GM19468 (cell line): ENCODE measurements at regions not wholly inside any gene's neighbourhood (a gene's known extent, or its start where the extent isn't known, plus 50 kb on each side); places are given as distances from the start of the nearest gene placed in this dataset.
"Not testable (repeated sequence)": the region's sequence is repeated elsewhere in the genome, so short reads cannot be mapped to it uniquely, and the experiment has no call there.

Source experiments
- ATAC-seq: cut with Tn5 transposase; IDR thresholded peaks from one replicate; pipeline ENCODE4 v1.9.1; 2021; ENCODE audit warnings: mild to moderate bottlenecking, moderate library complexity, moderate number of reproducible peaks; ENCODE audit not compliant: unreplicated experiment; ENCODE audit errors: extremely low read depth

DNA sequence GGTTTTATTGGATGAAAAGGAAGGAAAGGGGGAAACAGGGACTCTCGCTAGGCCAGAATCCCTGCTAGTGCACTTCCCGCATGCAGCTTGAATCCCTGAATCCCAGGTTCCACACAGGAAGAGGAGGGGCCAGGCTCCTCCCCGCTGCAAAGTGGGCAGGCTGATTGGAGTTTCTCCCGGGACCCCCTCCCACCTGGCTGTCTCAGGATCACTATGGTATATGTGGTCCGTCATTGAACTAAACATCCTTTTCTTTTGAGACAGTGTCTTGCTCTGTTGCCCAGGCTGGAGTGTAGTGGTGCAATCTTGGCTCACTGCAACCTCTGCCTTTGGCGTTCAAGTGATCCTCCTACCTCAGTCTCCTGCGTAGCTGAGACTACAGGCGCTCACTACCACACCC, 70.7 kb downstream of the FAM50B start:
- no peak for ATAC-seq

DNA sequence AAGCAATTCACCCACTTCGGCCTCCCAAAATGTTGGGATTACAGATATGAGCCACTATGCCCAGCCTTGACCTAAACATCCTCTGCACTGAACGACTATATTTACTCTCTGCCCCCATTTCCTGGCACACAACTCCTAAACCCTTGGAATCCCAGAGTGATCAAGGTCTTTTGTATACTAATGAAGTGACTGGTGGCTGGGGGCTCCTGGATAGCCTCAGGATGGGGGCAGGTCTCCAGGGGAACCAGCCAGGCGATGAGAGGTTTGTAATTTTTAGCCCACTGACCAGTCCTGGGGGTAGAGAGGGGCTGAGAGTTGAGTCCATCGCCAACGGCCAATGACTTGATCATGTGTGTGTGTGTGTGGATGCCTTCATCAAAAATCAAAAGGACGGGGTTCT, 71.1 kb downstream of the FAM50B start:
- no peak for ATAC-seq

DNA sequence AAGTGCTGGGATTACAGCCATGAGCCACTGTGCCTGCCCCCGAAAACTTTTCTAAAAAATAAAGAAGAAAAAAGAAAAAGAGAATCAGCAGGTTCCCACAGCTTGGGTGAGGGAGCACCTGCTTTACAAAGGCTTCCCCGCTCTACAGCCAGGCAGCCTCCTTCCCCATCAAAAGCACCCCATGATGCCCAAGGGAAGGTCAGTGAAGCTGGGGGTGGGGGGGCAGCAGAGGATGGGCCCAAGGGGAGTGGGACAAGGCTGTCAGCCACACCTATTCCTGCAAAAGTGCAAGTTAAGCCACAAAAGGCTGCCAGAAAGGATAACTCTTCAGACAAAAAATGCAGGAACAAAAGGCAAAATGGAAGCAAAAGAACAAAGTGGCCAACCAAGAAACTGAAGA, 72.5 kb downstream of the FAM50B start:
- ATAC-seq: no peak

DNA sequence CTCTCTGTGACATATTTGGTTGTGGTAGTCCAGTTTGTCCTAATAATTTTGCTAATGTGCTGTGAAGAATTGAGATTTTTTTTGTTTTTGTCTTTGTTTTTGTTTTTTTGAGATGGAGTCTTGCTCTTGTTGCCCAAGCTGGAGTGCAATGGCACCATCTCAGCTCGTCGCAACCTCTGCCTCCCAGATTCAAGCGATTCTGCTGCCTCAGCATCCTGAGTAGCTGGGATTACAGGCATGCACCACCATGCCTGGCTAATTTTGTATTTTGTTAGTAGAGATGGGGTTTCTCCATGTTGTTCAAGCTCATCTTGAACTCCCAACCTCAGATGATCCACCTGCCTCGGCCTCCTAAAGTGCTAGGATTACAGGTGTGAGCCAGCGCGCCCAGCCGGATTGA, 73.4 kb downstream of the FAM50B start:
- ATAC-seq: not testable (repeated sequence)

DNA sequence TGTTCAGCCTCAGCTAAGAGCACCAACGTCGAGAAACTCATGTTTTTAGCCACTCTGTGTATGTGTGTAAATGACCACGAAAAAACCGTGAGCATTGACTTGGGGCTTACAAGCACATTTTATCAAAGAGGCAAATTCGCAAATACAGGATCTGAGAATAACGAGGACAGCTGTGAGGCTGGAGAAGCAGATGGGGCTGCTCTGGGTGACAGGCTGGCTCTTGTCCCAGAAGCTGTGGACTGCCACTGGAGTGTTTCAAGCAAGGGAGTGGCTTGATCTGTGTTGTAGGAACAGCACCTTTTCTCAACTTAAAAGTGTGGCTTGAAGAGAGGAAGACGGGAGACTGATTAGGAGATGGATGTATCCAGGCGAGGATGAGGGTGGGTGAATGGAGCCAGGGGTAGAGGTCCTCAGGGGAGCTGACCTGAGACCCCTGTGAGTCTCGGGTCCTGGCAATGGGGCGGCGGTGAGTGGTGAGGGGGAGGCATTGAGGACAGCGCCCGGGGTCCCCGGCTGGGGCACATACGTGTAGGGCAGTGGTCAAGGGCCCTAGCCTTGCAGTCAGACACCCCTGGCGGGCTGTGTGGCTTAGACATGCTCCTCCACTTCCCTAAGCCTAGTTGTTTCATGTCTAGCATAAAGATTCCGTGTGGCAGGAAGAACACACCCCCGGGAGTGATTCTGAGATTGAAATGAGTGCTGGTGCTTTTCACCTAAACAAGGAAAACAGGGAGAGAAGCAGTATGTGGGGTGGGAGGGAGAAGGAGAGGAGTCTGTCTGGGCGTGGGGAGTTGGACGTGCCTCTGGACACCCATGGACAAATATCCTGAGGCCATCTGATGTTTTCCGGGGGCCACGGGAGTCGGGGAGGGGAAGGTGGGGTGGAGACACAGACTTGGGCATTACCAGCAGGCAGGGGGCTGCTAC, 76.3 kb downstream of the FAM50B start:
- not testable (repeated sequence) for ATAC-seq

DNA sequence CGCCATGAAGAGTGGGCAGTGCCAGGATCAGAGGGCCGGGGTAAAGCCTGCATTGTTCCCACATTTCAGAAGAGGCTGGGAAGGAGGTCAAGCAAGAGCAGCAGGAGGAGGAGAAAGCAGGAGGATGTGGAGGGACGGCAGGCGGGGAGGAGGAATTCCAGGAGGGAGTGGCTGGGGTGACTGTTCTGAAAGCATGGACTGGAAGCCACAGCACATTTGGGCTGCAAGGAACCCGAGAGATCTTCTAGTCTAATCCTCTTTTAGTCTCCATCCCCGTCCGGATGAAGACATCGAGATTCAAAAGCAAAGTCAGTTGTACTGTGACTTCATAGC, 76.9 kb downstream of the FAM50B start:
- ATAC-seq: no peak

DNA sequence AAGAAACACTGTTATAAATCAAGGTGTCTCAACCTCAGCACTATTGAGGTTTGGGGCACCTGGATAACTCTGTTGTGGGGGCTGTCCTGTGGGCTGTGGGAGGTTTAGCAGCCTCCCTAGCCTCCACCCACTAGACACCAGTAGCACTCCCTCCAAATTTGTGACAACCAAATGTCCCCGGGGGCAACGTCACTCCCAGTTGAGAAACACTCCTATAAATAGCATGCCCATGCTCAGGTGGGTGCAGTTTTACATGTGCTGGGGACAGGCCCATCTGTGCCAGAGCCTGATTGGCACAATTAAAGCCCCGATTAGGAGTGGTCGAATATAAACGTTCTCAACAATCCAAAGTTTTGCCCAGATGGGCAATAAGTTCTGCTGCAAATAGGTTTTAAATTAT, 78.9 kb downstream of the FAM50B start:
- ATAC-seq: no peak

DNA sequence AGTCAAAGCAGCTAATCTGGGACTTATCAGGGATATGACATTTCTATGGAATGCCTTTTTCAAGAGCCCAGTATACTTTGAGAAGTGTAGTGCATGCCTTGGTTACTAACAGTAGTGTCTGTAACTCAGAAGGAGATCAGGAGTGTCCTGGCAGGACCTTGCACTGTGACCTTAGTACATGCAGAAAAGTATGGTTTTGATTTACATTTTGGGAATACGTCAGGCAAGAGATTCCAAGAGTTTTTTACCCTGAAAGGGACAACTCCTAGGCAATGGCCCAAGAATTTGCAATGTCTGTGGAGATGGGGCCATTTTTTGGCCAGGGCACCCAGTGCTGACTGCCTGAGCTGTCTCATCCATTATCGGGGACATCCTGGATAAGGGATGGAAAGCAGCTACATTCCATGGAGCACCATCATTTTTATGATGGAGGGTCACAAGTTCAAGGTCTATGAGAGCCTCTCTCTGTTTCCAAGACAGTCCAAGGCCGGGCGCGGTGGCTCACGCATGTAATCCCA, 80.2 kb downstream of the FAM50B start:
- ATAC-seq: no peak

DNA sequence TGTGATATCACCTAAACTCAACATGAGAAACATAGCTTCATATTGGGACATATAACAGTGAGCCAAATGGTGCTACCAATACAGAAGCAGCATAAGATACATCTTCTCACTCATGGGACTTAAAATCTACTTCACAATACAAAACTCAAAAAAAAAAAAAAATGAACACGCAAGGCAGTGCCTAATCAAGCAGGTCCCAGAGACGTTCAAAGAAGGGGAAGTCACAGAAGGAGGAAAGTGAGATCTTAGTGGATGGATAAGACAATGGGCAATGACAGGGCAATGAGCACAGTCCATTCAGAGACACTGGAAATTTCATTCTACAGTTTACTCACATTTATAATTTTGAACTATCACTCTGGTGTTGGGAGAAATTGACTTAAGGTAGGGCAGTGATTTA, 88.3 kb downstream of the FAM50B start:
- ATAC-seq: no peak

DNA sequence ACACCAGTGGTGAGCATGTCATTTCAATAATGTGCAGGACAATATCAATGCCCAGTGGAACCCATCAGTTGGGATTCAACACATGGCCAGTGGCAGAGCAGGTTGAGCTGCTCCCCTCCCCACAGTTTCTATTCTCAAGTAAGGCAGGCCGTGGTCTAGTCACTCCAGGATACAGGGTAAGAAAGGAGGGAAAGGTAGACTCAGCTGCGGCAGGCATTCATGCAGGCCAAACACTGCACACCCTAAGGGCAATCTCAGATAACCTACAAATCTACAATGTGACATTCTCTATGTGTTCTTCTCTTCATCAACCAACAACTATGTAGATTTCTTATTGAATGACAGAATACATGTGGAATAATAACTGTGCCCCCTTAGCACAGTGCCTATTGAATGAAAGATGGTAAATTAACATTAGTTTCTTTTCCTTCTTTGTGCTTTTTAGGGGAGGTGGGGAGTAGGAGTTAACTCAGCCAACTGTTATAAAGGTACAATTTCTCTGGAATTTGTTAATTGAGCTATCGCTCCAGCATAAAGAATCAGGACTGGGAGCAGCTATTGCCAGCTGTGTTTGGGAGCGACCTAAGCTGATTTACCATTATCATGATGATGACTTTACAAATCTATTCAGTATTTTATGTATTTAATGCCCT, 89.7 kb downstream of the FAM50B start:
- no peak for ATAC-seq

DNA sequence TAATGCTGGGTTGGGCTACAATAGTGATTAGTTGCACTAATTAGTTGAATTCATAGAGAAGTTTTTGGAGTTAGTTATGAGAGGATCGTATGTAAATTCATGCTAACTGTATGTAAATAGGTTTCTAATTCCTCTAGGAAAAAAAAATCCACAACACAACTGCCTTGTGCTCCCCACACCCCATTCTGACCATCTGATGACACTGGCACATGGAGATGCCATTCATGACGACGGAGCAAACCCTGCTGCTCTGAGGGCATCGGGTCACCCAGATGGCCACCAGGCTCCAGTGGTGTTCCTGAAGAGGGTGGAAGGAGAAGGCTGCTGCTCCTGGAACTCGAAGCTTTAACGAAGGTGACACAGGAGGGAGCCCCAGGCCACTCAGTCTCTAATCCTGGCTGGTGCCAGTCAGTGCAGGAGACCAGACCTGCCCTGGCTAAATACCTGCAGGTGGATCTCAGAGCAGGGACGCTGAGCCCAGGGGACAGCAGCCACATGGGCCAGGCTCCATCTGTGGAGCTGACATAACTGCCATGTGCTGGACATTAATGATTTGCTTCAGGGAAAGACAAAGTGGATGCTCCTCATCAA, 90.3 kb downstream of the FAM50B start:
- ATAC-seq: no peak

DNA sequence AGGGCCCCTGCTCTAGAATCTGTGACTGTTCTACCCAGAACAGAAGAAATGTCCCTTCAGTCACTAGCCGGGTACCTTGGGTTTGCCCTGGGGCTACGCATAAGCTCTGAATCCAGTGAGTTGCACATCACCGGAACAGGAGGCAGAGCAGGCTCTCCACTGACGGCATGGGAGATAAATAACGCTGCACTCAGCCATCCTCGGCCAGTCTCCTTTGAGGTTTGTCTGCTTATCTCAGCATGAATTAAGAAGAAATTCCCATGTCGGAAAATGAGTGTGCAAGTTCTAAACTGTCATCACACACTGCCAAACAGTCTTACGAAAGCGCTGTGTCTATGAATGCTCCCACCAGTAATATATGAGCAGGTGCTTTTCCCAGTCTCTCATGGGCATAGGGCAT, 90.8 kb downstream of the FAM50B start:
- no peak for ATAC-seq

DNA sequence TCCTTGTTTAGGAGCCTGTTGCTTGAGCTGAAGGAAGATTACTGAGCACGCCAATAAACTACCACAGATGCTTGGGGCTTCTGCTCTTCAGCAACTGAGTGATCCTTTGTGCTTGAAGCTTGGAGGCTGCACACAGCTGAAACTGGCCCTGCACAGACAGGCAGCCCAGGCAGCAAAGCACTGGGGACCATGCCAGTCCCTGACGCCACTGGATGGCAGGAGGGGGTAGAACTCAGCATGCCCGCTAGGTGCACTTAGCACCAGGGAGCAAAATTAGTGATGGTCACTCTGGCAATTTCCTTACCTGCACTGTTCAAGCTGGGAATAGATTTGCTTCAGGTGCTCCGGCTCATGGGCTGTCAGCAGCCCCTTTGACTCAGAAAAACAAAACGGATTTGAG, 91.5 kb downstream of the FAM50B start:
- ATAC-seq: no peak

DNA sequence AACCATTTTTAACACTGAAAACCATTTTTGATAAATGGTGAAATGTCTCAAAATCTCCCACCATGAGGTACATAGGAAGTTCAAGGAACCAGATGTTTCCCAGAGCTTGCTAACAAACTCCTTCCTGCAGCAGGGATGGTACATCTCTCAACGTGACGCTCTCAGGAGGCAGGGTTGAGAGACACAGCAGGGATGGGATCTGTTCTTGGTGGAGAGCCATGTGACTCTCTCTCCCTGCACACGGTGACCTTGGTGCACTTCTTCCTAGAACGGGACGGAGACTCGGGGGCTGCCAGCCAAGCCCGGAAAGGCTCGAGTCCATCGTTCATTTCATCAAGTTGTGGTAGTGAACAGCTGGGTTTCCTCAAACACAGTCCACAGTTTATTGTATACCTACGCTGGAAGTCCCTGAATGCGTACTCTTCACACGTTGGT, 94.2 kb downstream of the FAM50B start:
- ATAC-seq: no peak

DNA sequence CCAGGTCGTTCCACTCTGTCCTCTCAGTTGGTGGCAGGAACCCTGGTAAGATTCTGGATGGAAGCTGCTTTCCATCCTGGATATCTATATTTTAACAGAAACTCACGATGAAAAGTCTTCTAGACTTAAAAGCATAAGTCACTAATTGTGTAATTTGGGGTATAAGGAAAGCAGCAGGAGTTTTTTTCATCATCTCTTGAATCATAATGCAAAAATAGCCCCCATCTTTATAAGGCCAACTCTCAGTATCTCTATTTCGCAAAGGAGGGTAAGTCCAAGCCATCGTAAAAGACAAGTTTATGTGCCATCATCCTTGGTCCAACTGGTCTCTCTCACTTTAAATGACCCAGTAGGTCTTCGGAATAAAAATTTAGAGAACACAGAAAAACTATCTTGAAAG, 95.1 kb downstream of the FAM50B start:
- no peak for ATAC-seq

DNA sequence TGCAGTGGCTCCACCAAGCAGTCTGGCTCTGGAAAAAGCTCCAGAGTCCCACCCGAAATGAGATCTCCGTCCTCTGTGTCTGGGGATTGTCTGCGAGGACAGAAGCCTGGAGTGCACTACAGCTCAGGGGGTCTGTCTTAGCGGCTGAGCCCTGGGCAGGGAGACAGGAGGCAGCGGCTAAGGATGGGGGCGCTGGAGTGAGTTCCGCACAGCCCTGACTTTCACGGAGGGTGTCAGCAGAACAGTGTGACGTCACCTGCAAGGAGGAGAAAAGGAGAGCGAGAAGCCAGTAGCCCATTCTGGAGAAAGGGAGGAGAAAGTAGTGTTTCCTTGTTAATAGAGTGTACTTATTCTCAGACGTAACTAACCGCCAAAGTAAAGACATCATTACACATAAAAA, 97.6 kb downstream of the FAM50B start:
- ATAC-seq: no peak

DNA sequence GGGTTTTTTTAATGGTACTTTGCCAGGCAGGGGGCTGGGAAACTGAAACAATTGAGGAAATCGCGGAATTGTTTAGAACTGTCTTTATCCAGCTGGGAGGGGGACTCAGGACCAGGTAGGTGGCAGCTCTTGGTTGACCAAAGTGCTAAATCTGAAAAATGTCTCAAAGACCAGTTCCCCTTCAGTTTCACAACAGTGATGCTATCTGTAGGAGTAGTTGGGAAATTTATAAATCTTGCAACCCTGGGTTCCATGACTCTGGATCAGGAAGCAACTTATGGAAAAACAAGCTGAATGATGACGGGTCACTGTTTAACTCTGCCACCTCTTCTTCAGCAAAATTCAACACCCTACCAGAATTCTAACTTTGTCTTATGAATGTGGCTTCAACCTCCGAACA, 99.7 kb downstream of the FAM50B start:
- no peak for ATAC-seq

DNA sequence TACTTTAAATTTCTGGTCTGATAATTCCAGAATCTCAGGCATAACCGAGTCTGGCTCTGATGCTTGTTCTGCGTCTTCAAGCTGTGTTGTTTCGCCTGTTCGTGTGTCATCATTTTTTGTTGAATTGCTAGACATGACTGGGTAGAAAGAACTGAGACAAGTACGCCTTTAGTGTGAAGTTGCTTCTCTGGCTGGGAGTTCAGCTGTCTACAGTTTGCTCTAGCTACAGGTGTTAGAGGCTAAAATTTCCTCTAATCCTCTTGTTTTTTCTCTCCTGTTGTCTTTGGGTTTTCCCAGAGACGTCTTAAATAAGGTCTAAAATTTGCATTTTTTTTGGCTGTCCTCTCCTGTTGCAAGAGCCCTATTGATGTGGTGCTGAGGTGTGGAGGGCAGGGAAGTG, 100.3 kb downstream of the FAM50B start:
- ATAC-seq: no peak

DNA sequence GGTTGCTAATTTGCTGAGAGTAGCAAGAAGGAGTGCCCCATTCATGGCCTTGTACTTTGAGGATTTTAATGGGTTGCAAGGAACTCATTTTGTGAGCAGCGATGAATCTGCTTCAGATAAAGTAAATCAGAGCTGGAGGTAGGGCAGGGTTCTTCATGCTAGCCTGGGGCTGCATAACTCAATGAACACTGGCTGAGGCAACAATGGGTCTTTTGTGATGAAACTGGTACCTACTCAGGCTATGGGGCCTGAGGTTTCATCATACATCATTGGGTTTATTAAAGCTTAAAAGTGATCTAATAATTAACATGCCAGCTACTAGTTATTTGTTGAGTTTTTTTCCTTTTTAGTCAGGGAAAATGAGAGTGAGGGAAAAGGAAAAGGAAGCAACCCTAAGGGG, 106.9 kb downstream of the FAM50B start:
- no peak for ATAC-seq

DNA sequence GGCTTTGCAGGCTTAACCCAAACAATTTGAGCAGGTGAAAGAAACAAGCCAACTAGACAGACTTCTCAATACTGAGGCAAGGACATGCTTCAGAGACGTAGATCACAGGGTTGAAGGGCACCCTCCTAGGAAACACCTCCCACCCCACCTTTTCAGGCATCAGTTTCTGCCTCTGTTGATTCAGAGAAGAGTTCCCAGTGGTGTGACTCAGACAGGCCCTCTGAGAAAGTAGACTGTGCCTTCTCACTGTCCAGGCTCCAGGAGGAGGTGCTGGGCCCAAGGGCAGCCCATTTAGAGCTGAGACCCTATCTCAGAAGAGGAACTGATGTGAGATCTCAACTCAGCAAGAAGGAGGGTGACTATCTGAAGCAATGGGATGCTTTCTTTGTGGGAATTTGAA, 108.1 kb downstream of the FAM50B start:
- ATAC-seq: no peak

DNA sequence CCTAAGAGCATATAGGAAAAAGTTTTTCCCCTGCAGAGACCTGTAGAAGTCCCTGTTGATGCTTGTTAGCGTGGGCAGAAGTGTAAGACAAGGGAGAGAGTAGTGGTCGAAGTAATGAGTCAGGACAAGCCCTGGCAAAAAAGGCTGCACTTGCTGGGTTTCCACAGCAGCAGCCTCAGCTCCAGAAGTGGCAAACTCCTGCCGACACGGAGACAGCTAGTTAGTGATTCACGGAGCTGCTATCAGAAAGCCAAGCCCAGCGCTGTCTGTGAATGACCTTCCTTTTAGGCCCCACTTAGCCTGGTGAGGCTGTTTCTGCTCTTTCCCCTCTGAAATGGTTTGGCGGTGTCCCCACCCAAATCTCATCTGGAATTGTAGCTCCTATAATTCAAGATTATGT, 109.1 kb downstream of the FAM50B start:
- no peak for ATAC-seq
